Stimulated activated naive CD8-positive, alpha-beta T cell treated with anti-CD3 and anti-CD28 coated beads, Interleukin-15, Interleukin-2, amounts not matched to agents 100 ng/mL and 50 ng/mL, for 24 hours (primary cell): ENCODE measurements at regions not wholly inside any gene's neighbourhood (a gene's known extent, or its start where the extent isn't known, plus 50 kb on each side); places are given as distances from the start of the nearest gene placed in this dataset.
"Not testable (repeated sequence)": the region's sequence is repeated elsewhere in the genome, so short reads cannot be mapped to it uniquely, and the experiment has no call there.

Source experiments
- H3K27ac Mint-ChIP-seq: one replicate; pipeline ENCODE4 v1.8.0; 2021; ENCODE audit warnings: mild to moderate bottlenecking, mixed read lengths
- H3K27me3 Mint-ChIP-seq: one replicate; pipeline ENCODE4 v1.8.0; 2021; ENCODE audit warnings: mixed read lengths
- H3K36me3 Mint-ChIP-seq: one replicate; pipeline ENCODE4 v1.8.0; 2021; ENCODE audit warnings: low read depth, mixed read lengths
- H3K4me1 Mint-ChIP-seq: one replicate; pipeline ENCODE4 v1.8.0; 2021; ENCODE audit warnings: low read depth, mixed read lengths
- H3K4me3 Mint-ChIP-seq: one replicate; pipeline ENCODE4 v1.8.0; 2021; ENCODE audit warnings: mild to moderate bottlenecking, mixed read lengths
- H3K9me3 Mint-ChIP-seq: one replicate; pipeline ENCODE4 v1.8.0; 2021; ENCODE audit warnings: mixed read lengths

GRCh38 chr16:13839577-13839976, 80.4 kb upstream of the ERCC4 start:
- H3K36me3 Mint-ChIP-seq = no peaks in the 10 kb centered on the region
- no peak overlapping the region for H3K27ac Mint-ChIP-seq

GRCh38 chr16:13845232-13845631, 74.7 kb upstream of the ERCC4 start:
- Mint-ChIP-seq H3K4me3 (no peak overlapping the region), H3K36me3 (no peaks in the 10 kb centered on the region)

More at GRCh38 chr16:13839577-13839976, 80.4 kb upstream of the ERCC4 start:
- H3K4me3 Mint-ChIP-seq = no peak overlapping the region
- H3K4me1 Mint-ChIP-seq = no peaks in the 10 kb centered on the region
- H3K9me3 Mint-ChIP-seq = no peaks in the 10 kb centered on the region
- peaks cover 4% of the 10 kb centered on the region for H3K27me3 Mint-ChIP-seq

GRCh38 chr16:13848795-13849194, 71.2 kb upstream of the ERCC4 start:
- H3K27me3 Mint-ChIP-seq = peaks cover 22% of the 10 kb centered on the region
- H3K4me3 Mint-ChIP-seq = no peak overlapping the region
- H3K36me3 Mint-ChIP-seq = no peaks in the 10 kb centered on the region
- peaks cover 5% of the 10 kb centered on the region for H3K9me3 Mint-ChIP-seq
- no peak overlapping the region for H3K27ac Mint-ChIP-seq
- no peaks in the 10 kb centered on the region for H3K4me1 Mint-ChIP-seq

More at GRCh38 chr16:13845232-13845631, 74.7 kb upstream of the ERCC4 start:
- Mint-ChIP-seq H3K4me1 (no peaks in the 10 kb centered on the region), H3K9me3 (no peaks in the 10 kb centered on the region), H3K27ac (no peak overlapping the region), H3K27me3 (peaks cover 20% of the 10 kb centered on the region)

GRCh38 chr16:13850173-13850572, 69.8 kb upstream of the ERCC4 start:
- not testable (repeated sequence) for H3K36me3 Mint-ChIP-seq, H3K9me3 Mint-ChIP-seq, H3K27ac Mint-ChIP-seq, H3K4me1 Mint-ChIP-seq, H3K4me3 Mint-ChIP-seq
- H3K27me3 Mint-ChIP-seq = peaks cover 24% of the 10 kb centered on the region

- no peak overlapping the region for H3K4me3 Mint-ChIP-seq
- peaks cover 5% of the 10 kb centered on the region for H3K9me3 Mint-ChIP-seq
- H3K27ac Mint-ChIP-seq = no peak overlapping the region
- H3K4me1 Mint-ChIP-seq = no peaks in the 10 kb centered on the region
- H3K27me3 Mint-ChIP-seq = peaks cover 24% of the 10 kb centered on the region
- no peaks in the 10 kb centered on the region for H3K36me3 Mint-ChIP-seq
These were observed 67.1 kb upstream of the ERCC4 start for GRCh38 chr16:13852827-13853226.

- Mint-ChIP-seq H3K9me3 (peaks cover 2% of the 10 kb centered on the region), H3K4me3 (no peak overlapping the region), H3K27me3 (peaks cover 31% of the 10 kb centered on the region), H3K36me3 (no peaks in the 10 kb centered on the region), H3K4me1 (no peaks in the 10 kb centered on the region), H3K27ac (no peak overlapping the region)
These were observed 63.6 kb upstream of the ERCC4 start for GRCh38 chr16:13856398-13856797.

- no peaks in the 10 kb centered on the region for H3K36me3 Mint-ChIP-seq
- H3K4me3 Mint-ChIP-seq = no peak overlapping the region
- peaks cover 29% of the 10 kb centered on the region for H3K27me3 Mint-ChIP-seq
- no peaks in the 10 kb centered on the region for H3K9me3 Mint-ChIP-seq
- H3K4me1 Mint-ChIP-seq = no peaks in the 10 kb centered on the region
- H3K27ac Mint-ChIP-seq = no peak overlapping the region
These were observed 63.0 kb upstream of the ERCC4 start for GRCh38 chr16:13856811-13857511.

- Mint-ChIP-seq H3K27me3 (peaks cover 29% of the 10 kb centered on the region), H3K4me3 (no peak overlapping the region), H3K36me3 (no peaks in the 10 kb centered on the region), H3K9me3 (peaks cover 7% of the 10 kb centered on the region), H3K27ac (no peak overlapping the region), H3K4me1 (no peaks in the 10 kb centered on the region)
These were observed 60.9 kb upstream of the ERCC4 start for GRCh38 chr16:13858873-13859580.

- H3K4me1 Mint-ChIP-seq = no peaks in the 10 kb centered on the region
- H3K4me3 Mint-ChIP-seq = no peak overlapping the region
- no peaks in the 10 kb centered on the region for H3K36me3 Mint-ChIP-seq
- H3K27me3 Mint-ChIP-seq = peaks cover 32% of the 10 kb centered on the region
- H3K9me3 Mint-ChIP-seq = peaks cover 7% of the 10 kb centered on the region
- H3K27ac Mint-ChIP-seq = no peak overlapping the region
These were observed 56.7 kb upstream of the ERCC4 start for GRCh38 chr16:13863075-13863765.

- no peaks in the 10 kb centered on the region for H3K36me3 Mint-ChIP-seq
These were observed 55.3 kb upstream of the ERCC4 start for GRCh38 chr16:13864689-13865088.

GRCh38 chr16:13866073-13866472, 53.9 kb upstream of the ERCC4 start:
- Mint-ChIP-seq H3K36me3 (no peaks in the 10 kb centered on the region), H3K27ac (no peak overlapping the region), H3K4me1 (no peaks in the 10 kb centered on the region), H3K9me3 (peaks cover 7% of the 10 kb centered on the region), H3K4me3 (no peak overlapping the region), H3K27me3 (peaks cover 30% of the 10 kb centered on the region)

More at GRCh38 chr16:13864689-13865088, 55.3 kb upstream of the ERCC4 start:
- H3K4me1 Mint-ChIP-seq = no peaks in the 10 kb centered on the region
- H3K27me3 Mint-ChIP-seq = peaks cover 30% of the 10 kb centered on the region
- H3K27ac Mint-ChIP-seq = no peak overlapping the region
- H3K4me3 Mint-ChIP-seq = no peak overlapping the region
- peaks cover 7% of the 10 kb centered on the region for H3K9me3 Mint-ChIP-seq
